Hematopoietic multipotent progenitor cell treated with erythropoietin and hydrocortisone succinate and interleukin-3 and kit ligand, for 6 days (in vitro differentiated cells): ENCODE measurements at regions not wholly inside any gene's neighbourhood (a gene's known extent, or its start where the extent isn't known, plus 50 kb on each side); places are given as distances from the start of the nearest gene placed in this dataset.
"Not testable (repeated sequence)": the region's sequence is repeated elsewhere in the genome, so short reads cannot be mapped to it uniquely, and the experiment has no call there.

Experiments
- DNase-seq: peaks from one replicate; pipeline ENCODE4 v3.0.0-alpha.2; 2015

DNA sequence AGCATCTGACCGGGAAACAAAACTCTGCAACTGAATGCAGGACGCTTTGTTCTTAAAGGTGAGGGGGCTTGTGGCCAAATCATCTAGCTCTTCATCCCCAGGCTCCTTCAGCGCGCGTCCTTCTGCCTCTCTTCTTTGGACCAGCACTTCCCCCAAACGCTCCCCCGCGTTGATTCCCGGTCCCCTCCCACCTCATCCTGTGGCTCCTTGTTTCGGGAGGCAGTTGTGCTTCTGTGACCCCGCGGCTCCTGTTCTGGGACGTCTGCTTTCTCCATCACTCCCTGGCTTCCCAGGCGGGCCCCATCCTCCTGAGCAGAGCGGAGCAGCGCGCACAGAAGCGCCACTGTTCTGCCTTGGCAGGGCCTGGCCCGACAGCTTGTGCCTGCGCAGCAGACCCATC is 109.7 kb upstream of the ZNG1E start:
- not testable (repeated sequence) for DNase-seq

DNA sequence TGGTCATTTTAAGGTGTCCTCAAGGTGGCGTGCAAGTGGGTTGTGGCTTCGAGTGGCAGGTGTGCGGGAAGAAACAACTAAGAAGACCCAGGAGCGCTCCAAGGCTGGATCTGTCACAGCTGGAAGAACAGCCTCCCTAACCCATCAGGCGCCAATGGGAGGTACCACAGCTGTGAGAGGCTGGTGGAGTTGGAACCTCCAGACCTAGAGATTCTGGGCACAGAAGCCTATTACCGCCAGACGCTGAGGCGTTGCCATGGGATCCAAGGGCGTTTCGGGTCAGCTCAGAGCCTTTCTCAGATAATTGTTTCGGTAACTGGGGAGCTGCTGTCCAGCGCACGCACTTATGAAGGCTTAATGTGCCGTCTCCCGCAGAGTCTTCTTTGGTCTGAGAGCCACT is 156.7 kb upstream of the ZNG1E start:
- DNase-seq: not testable (repeated sequence)

DNA sequence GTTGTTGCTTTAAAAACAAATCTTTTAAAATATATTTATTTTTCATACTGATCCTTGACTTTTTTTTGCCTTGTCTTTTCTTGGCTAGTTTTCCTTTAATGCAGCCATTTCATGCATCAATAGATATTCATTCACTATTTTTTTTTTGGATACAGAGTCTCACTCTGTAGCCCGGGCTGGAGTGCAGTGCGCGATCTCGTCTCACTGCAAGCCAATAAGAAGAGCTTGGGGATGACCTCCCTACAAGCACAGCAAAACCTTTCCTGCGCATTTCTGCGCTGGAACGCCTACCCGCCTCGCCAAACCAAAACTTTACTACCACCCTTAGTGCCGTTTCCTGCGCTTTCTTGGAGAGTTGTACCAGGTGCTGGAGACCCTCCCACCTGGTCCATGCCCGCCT is 161.3 kb upstream of the ZNG1E start:
- not testable (repeated sequence) for DNase-seq

DNA sequence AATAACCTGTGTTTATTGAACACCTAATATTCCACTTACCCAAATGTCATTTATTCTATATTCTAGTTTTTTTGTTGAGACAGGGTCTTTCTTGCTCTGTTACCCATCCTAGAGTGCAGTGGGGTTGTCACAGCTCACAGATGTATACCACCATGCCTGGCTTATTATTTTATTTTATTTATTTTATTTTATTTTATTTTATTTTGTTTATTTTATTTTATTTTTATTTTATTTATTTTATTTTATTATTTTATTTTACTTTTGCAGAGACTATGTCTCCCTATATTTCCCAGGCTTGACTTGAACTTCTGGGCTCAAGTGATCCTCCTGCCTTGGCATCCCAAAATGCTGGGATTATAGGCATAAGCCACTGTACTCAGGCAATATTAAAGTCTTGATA is 167.8 kb upstream of the ZNG1E start:
- DNase-seq: not testable (repeated sequence)

DNA sequence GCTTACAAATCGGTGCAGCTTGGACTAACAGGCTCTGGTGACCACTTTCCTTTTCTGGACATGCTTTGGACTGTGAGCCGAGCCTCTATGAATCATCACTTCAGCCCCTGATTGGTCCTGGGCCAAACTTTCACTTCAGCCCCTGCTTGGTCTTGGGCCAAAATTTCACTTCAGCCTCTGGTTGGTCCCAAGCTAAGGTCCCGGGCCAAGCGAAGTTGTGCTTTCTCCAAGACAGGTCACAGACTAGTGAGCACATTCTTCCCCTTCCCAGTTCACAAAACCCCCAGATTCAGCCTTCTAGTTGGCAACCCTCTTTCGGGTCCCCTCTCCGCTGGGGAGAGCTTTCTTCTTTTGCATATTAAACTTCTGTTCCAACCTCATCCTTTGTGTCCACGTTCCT is 171.0 kb upstream of the ZNG1E start:
- not testable (repeated sequence) for DNase-seq

DNA sequence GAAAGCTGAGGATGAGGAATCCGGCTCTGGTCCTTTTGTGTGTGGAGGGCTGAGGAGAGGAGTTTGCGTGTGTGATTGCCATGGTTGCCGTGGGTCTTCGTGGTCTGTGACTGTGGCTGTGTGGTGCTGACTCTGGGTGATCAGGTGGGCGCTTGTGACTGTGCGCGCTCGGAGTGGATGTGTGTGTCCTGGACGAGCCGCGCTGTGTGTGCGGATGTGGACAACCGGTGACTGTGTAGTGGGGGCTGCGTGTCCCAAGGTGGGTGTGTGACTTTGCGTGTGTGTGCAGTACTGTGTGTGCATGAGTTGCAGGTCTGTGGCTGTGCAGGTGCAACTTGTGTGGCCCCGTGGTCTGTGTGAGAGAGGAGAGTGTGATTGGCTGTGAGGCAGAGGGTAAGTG is 172.0 kb upstream of the ZNG1E start:
- not testable (repeated sequence) for DNase-seq

DNA sequence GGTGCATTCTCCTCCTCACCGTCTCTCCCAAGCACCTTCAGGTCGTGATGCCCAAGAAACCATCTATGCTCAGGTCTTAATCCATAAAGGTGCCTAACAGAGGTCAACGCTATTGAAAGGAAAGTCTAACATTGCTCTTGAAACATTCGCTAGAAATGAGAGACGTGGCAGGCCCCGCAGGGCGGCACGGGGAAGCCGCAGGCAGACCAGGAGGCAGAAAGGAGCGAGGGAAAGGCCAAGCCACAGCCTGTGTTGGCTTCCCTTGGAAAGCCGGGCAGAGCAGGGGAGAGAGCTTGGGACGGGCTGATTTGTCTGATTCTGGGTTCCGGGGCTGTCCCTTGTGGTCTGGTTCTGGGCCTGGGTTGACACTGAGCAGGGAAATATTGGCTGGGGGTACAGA is 192.8 kb upstream of the ZNG1E start:
- DNase-seq: not testable (repeated sequence)

DNA sequence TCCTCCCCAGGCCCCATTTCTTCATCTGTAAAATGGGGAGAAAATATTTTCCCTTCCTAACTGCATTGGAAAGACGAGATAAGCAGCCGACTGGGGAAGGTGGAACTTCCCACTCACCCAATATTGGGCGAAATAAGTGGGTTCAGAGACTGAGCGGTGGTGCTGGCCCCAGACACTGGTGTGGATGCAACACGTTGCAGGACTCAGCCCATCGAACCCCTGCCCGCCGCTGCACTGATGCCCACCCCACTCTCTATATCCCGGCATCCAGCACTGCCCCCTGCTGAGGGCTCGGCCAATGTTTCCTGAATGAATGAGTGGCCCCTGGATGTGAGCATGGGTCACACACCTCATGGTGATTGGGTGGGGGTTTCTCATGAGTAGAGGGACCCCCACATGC is 194.4 kb upstream of the ZNG1E start:
- not testable (repeated sequence) for DNase-seq

DNA sequence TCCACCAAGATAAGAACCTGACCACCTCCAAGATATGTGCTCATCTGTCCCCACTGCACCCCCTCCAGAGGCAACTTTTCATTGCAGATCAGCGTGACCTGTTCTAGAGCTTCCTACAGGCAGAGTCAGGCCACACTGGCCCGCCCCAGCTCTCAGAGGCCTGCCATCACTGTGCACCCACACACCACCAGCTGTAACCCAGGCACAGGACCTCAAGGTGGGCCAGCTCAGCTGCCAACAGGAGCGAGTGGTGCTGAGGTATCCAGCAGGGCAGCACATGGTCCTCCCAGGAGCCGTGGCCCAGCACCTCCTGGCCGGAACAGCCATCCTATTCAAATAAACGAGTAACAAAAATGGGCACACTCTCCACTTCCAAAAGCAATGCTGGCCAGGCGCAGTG is 189.9 kb upstream of the FOXD4L5 start:
- DNase-seq: peak; percentile 1

DNA sequence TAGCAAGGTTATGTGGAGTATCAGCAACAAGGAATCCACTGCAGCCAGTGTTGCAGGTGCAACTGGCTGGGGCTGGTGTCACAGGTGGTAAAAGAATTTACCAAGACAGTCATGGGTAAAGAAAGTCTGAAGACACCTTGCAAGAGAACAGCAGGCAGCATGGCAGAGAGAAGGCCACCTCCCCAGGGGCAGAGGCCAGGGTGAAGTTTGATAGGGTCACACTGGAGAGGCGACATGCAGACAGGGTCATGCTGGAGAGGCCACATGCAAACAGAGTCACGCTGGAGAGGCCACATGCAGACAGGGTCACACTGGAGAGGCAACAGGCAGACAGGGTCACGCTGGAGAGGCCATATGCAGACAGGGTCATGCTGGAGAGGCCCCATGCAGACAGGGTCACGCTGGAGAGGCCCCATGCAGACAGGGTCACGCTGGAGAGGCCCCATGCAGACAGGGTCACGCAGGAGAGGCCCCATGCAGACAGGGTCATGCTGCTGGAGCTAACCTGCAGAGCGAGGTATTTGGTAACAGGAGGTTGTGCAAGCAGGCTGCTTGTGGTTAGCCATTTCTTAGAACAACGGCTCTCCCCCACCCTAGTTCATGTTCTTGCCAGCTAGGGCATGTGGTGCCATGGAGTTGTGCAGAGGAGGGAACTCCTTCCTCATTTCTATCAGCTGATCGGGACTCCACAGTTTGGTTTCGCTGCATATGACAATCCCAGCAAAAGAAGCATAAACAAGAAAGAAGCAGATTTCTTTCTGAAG is 188.2 kb upstream of the FOXD4L5 start:
- peak; percentile 38 for DNase-seq

DNA sequence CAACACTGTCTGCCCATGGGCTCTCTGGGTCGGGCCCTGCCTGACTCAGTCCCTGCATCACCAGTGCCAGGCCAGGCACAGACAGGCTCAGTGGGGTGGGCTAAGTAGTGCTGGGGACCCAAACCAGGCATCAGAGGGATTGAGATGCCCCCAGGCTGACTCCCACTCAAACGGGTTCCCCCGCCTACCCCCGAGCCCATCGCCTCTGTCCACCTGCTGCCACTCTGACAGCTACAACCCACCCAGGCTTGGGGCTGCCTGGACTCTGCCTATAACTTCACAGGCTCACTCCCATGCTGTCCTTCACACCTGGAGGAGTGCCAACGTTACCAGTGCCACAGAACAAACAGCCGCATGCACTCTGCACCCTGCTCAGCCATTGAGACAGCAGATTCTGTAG is 186.1 kb upstream of the FOXD4L5 start:
- not testable (repeated sequence) for DNase-seq

DNA sequence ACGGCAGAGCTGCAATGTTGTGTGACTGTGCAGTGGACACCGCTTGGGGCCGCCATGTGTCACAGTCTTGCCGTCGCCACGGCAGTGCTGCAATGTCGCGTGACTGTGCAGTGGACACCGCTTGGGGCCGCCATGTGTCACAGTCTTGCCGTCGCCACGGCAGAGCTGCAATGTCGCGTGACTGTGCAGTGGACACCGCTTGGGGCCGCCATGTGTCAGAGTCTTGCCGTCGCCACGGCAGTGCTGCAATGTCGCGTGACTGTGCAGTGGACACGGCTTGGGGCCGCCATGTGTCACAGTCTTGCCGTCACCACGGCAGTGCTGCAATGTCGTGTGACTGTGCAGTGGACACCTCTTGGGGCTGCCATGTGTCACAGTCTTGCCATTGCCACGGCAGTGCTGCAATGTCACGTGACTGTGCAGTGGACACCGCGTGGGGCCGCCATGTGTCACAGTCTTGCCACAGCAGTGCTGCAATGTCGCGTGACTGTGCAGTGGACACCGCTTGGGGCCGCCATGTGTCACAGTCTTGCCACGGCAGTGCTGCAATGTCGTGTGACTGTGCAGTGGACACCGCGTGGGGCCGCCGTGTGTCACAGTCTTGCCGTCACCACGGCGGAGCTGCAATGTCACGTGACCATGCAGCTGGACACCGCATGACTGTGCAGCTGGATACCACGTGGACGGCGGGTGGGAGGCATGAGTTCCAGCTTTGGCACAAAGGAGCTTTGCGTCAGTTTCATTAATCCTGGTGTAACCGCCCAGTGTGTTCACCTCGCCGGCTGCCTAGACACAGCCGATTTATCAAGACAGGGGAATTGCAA is 182.1 kb upstream of the FOXD4L5 start:
- DNase-seq: not testable (repeated sequence)

DNA sequence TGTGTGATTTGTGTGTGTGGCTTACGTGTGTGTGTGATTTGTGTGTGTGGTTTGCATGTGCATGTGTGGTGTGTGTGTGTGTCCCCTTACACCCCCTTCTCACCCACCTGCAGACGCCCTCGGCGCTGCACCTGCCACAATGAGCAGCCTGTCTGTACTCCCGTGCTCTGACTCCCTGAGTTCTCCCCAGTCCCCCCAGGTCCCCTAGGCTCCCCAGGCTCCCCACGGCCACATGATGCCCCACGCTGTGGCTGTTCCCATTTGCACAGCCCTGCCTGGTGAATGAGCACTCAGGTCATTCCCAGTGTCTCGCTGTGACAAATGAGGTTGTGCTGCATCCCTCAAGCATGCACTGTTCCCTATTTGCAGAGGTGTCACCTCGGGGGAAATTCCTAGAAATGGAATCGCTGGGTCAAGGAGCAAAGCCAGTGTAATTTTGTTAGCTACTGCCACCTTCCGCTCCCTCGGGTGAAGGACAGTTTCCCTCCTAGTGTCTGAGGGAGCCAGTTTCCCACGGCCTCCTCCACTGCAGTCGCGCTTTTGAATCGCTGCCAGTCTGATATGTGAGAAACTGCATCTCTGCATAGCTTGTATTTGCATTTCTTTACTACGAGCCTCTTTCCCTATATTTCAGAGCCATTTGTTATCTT is 180.4 kb upstream of the FOXD4L5 start:
- DNase-seq: not testable (repeated sequence)

DNA sequence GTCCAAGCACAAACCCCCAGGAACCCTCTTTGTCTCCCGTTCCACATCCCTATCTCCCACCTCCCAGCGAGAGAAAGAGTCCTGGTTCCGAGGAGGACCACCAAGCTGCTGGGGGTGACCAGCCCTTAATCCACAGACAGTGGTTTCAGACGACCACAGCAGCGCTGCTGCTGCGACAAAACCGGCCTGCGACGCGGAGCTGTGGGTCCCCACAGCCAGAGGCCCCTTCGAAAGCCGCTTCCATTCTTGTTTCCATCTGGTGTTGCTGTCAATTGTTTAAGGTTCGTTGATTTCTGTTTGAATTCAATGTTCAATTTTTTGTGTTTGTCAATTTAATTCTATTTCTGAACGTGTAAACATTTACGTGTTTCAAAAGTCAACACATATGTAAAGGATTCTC is 177.5 kb upstream of the FOXD4L5 start:
- not testable (repeated sequence) for DNase-seq

DNA sequence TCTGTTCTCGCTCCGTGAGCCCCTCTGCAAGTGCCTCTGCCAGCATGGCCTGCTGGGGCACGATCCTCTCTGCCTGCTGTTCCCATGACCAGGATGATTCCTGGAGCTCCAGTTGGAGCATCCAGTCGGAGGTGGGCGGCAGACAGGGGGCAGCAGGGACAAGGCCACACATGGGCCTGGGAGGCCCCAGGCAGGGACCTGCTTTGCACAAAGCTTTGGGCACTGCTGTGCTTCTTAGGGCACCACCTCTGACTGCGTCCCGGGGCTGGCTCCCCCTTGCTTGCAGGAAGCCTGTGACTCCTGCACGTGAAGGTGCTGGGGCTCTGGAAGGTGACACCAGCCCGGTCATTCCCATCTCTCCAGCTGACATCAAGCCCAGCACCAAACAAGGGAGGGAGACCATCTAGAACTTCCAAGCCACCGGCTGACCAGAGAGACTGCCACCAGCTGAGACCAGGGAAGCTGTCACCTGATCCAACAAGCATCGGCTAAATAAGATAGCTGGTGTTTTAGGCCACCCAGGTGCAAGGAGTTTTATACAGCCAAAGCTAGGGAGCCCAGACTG is 174.8 kb upstream of the FOXD4L5 start:
- DNase-seq: no peak

DNA sequence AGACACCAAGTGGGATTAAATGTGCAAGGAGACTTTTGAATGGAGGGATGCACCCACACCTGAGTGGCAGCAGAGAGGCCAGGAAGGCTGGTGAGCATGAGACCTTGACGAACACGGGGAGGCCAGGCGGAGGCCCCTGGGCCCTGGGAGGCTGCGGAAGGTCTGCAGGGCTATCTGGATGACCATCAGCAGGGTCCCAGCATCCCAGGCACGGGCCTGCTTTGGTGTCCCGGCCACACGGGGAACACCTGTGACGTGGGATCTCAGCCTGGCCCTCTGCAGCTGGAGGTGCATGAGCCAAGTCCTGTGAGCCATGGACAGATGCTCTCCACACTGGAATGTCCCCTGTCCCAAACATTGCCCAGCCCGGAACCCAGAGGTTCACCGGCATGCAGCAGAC is 174.0 kb upstream of the FOXD4L5 start:
- no peak for DNase-seq

DNA sequence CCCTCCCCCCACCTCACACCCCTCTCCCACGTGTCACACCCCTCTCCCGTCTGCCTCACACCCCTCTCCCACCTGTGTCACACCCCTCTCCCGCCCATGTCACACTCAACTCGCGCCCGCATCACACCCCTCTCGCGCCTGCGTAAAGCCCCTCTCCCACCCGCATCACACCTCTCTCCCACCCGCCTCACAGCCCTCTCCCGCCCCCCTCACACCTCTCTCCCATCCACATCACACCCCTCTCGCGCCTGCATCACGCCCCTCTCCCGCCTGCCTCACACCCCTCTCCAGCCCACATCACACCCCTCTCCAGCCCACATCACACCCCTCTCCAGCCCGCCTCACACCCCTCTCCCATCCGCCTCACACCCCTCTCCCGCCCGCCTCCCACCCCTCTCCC is 173.5 kb upstream of the FOXD4L5 start:
- no peak for DNase-seq

DNA sequence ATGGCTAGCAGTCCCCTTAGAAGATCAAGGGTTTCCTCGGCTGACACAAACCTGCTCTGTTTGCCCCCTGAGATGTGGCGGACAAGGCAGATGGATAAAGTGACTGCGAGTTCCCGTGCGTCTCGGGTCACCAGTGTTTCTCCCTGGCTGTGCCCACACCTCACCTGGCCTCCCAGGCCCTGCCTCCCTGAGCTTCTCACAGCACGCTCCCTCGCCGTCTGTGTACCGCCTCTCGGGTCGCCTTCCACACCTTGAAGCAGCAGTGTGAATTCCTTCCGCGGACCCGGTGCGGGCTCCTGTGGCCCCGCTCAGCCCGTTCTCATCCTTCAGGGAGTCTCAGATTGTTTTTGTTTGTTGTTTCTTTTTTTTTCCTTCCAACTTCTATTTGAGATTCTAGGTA is 172.0 kb upstream of the FOXD4L5 start:
- not testable (repeated sequence) for DNase-seq

DNA sequence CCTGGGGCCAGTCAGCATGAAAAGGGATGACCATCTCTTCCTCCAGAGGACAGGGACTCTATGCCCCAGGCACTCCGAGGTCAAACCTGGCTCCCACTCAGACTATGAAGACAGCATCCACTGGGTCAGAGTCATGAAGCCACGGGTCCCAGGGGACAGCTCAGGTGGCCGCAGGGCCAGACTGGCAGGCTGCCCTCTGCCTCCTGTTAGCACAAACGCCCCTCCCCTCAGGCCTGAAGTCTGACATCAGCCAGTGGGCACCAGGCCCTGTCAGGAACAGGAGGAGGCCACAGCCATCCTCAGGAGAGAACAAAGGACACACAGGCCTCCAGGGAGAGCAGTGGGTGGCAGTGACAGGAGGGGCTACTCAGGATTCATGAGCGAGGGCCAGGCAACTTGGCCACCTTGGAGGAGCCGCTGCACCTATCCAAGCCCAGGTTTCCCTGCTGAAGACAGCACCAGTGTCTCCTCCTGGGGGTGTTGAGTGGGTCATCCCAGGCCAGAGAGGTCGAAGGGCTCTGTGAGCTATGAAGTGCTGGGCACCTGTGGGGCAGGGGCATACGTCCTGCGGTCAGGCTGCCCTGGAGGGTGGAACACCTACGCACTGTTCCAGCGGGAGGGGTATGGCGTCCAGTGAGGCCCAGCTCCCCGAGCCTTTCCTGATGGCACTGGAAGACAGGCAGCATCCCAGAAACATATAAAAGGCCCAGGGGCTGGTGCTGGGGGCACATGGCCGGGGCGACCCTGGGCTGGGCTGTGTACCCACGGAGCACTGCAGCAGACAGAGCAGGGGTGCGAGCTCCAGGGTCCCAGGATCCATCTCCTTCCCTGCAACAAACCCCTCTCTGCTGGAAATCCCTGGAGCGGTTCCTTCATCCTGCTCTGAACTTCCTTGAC is 171.0 kb upstream of the FOXD4L5 start:
- DNase-seq: not testable (repeated sequence)

DNA sequence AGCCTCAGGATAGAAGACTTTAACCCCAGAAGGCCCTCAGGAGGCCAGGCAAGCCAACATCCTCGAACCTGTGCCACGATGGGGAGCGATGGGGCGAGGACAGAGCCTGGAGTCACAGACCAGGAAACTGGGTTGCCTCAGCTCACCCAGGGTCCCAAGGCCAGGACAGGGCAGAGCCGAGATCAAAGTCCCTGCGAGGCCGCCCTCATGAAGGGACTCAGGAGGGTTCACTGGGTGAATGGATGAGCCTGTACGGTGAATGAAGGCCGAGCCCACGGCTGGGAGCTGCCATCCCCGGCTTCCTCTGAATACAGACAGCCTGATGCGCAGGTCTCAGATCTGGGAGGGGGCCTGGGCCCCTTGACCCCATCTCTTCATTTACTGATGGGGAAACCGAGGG is 170.1 kb upstream of the FOXD4L5 start:
- DNase-seq: not testable (repeated sequence)

DNA sequence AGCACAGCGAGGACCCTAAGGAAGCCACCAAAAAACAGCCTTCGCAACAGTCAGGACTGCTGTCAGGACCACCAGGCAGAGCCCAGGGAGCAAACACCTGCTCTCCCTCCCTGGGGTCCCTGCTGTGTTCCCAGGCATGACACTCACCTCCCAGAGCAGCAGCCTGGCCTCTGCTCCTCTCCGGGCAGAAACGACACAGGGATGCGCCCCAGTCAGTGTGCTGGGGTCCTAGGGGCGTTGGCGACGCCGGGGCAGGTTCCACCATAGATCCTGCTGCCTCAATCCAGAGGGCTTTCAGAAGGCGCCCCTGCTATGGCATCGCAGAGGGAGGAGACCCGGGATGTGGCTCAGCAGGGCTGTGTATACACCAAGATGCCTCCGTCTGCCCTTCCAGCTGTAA is 169.7 kb upstream of the FOXD4L5 start:
- not testable (repeated sequence) for DNase-seq

DNA sequence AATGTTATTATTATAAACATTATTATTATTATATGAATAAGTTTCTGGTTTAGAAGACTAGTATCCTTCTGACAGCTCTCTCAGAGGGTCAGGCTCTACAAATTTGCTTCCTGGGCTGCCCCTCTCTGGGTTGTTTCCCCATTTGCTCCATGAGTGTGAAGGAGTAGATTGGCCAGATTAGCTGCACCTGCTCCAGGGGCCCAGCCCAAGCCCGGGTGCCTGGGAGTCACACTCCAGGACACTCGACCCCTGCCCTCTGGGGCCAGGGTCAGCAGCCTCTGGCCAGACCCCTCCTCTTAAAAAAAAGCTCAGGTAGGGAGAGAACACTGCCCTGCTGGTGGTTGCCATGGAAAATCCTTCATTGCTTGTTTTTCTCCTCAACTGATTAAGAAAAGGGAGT is 169.0 kb upstream of the FOXD4L5 start:
- DNase-seq: not testable (repeated sequence)
